ENCODE measurements at regions not wholly inside any gene's neighbourhood (a gene's known extent, or its start where the extent isn't known, plus 50 kb on each side); places are given as distances from the start of the nearest gene placed in this dataset.
"Not testable (repeated sequence)": the region's sequence is repeated elsewhere in the genome, so short reads cannot be mapped to it uniquely, and the experiment has no call there.

DNA sequence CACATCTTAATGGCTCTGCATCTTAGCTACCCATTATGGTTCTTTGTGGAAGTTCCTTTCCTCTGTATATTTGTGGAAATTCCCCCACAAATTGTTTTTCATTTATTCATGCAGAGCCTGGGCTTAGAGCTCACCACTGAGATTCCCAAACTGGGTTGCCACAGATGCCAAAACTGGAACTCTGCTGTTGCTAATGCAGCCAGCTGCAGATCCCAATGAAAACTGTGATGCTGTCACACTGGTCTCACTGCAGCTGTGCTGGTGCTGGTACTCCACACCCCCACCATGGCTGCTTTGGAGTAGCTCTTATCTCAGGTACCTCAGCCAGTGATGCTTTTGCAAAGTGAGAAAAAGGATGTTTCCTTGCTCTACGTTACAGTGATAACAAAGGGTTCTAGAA, 87.7 kb downstream of the DCK start:
- no peak for FAIRE-seq

GRCh38 chr4:71093745-71094144, 100.3 kb downstream of the DCK start:
- FAIRE-seq, result no peak

- FAIRE-seq, result no peak
These were observed 100.8 kb downstream of the DCK start for GRCh38 chr4:71094201-71094600.

DNA sequence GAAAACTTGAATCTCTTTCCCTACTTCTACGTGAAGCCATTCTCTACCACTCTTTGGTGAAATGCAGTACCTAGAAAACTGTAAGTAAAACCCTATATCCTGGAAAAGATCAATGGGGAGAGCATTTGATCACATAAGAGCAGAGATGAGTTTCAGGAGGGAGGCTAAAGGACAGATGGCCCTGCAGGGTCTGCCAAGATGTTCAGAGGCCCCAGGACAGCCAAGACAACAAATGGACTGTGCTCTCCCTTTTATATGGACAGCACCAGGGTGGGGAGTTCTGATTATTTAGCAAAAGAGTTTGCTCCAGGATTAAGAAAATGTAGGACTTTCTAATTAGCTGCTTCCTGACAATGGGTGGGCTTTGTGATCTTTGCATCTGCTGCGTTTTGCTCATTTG, 101.7 kb downstream of the DCK start:
- no peak for FAIRE-seq

DNA sequence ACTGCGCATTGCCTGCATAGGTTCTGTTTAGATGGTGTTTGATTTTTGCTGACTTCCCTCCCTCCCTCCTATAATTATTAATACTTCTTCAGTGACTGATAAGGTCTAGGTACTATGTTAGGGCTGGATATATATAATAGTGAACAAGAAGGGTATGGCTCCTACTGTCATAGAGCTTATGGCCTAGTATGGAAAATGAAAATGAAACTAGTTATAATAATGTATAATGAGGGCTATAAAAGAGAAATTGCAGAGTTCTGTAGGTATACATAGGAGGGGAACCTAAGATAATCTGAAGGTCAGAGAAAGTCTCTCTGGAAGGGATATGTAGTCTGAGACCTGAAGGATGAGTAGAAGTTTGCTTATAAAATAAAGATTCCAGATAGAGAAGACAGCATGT, 102.1 kb downstream of the DCK start:
- no peak for FAIRE-seq

DNA sequence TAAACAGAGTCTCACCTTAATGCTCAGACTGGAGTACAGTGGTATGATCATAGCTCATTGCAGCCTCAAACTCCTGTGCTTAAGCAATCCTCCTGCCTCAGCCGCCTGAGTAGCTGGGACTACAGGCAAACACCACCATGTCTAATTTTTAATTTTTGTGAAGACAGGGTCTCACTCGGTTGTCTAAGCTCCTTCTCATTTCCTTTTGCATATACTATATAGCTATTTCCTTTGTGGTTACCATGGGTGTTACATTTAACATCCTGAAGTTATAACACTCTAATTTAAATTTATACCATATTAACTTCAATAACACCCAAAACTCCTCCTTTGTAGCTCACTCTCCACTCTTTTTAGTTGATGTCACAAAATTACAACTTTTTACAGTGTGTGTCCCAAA, 114.3 kb downstream of the DCK start:
- no peak for FAIRE-seq

DNA sequence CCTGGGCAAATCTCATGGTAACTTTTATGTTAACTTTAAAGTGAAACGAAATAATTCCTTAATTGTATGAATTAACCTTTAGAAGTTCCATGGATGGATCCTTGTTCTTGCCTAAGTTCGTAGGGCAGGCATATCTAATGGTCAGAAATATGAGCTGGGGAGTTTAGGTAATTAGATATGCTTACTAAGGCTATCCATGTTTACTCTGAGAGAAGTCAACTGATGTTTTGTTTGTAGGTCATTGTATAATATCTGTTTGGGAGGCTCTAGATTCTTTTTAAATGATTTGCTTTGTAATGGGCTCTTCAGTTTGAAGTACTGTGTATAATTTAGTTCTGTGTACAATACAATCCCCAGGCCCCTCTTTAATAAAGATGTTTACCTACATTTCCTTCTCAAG, 117.0 kb downstream of the DCK start:
- no peak for FAIRE-seq

GRCh38 chr4:71111133-71111532, 117.7 kb downstream of the DCK start:
- not testable (repeated sequence) for FAIRE-seq

- no peak for FAIRE-seq
These were observed 119.8 kb downstream of the DCK start for GRCh38 chr4:71113294-71113693.

DNA sequence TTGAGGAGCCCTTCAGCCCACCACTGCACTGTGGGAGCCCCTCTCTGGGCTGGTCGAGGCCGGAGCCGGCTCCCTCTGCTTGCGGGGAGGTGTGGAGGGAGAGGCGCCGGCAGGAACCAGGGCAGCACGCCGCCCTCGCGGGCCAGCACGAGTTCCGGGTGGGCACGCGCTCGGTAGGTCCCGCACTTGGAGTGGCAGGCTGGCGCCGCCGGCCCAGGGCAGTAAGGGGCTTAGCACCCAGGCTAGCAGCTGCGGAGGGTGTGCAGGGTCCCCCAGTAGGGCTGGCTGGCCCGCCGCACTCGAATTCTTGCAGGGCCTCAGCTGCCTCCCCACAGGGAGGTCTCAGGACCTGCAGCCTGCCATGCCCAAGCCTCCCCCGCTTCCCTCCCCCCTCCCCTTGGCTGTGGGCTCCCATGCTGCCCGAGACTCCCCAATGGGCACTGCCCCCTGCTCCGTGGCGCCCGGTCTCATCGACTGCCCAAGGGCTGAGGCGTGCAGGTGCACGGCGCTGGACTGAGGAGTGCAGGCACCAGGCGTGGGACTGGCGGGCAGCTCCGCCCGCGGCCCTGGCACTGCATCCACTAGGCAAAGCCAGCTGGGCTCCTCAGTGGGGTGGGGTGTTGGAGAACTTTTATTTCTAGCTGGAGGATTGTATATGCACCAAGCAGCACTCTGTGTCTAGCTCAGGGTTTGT, 127.5 kb downstream of the DCK start:
- FAIRE-seq, result no peak

DNA sequence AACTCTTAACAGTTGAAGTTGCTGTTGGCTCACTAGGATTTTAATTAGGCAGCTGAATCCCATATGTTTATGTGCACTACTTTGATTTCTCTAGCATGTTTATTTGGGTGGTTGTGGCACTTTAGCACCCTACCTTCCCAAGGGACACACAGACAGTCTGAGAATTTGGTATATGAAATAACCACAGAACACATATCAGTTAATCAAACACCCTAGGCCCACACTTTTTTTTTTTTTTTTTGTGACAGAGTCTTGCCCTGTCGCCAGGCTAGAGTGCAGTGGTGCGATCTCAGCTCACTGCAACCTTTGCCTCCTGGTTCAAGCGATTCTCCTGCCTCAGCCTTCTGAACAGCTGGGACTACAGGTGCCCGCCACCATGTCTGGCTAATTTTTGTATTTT, 130.5 kb downstream of the DCK start:
- no peak for FAIRE-seq

GRCh38 chr4:71125137-71125536, 131.7 kb downstream of the DCK start:
- FAIRE-seq, result no peak

DNA sequence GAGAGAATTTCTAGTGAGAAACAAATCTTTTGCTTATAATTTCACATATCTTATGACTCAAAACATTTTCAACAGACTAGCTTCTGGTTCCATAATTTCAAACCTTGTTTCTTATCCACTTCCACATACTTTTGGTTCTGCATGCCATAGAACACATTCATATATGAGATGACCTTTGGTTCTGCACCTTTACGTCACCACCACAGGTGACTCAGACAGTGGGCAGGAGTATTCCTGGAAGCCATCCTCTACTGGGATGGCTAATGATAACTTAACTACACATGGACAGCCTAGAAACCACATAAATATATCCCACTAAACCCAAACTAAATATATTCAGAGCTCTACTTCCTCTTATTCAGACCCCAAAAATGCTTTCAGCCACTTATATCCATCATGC, 133.3 kb downstream of the DCK start:
- no peak for FAIRE-seq

- no peak for FAIRE-seq
These were observed 137.6 kb downstream of the DCK start for GRCh38 chr4:71130827-71131603.

DNA sequence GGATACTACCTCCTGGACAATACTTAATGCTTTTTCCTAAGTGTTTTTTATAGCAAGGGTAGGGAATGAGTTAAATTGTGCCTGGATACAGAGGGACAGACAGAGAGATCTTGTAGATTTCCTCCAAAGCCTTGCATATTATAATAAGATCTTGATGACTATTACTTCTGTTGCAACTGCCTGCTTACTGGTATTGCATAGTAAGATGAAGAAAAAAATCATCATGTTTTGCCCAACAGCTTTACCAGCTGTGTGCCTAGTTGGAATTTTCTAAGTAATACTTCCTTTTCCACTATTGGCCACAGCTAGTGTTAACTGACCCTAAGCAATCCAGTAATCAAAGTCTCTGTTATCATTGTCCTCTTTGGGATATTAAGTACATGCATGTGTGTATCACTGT, 139.0 kb downstream of the DCK start:
- no peak for FAIRE-seq

- FAIRE-seq, result no peak
These were observed 140.0 kb downstream of the DCK start for GRCh38 chr4:71133491-71133890.

GRCh38 chr4:71136071-71136470, 142.6 kb downstream of the DCK start:
- FAIRE-seq, result no peak

DNA sequence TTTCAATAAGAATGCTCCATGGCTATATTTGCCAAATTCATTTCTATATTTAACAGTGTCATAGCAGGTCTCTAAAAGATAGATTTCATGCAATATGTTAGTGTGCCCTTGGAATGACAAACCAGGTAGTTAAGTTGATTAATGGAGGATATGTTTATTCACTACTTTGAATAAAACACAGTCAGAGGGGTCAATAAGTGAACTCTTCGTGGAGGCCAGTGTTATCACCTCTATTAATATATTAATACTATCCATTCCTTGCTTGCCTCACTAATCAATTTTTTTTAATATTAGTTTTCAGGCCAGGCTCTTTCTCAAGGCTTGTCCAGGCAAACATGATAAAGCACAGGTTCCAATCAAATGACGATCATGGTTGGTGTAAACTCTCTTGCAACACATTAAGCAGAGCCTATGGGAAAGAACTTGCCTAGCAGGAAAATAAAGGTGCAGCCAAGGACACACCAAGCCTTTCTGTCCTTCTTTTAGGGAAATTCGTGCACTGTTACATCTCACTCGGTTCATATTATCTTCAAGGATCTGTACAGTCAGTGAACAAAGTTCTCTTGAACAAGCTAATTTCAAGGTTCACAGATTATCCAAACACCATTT, 144.7 kb downstream of the DCK start:
- peak; percentile 68 for FAIRE-seq

- no peak for FAIRE-seq
These were observed 147.1 kb downstream of the DCK start for GRCh38 chr4:71140563-71140962.

GRCh38 chr4:71141125-71141524, 147.7 kb downstream of the DCK start:
- FAIRE-seq, result no peak

DNA sequence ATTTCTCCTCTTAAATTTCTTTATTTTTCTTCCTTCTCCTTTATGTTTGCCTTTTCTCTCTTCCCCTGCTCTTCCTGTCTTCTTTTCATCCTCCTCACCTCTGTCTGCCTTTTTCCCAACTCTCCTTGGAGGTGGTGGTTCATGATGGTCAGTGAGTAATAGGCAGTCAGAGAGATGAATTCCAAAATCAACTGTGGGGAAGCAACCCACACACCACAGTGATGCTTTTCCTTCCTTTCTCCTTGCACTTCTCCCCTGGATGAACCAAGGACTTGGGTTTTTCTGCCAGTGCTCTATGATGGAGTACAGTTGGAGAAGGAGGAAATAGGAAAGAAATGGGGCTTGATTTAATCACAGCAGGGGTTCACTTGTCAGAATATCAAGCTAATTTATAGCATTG, 153.8 kb downstream of the DCK start:
- FAIRE-seq, result no peak

- FAIRE-seq, result no peak
These were observed 155.1 kb downstream of the DCK start for GRCh38 chr4:71148545-71148944.

GRCh38 chr4:71151054-71151453, 157.6 kb downstream of the DCK start:
- no peak for FAIRE-seq

GRCh38 chr4:71156616-71157015, 163.2 kb downstream of the DCK start:
- peak; percentile 17 for FAIRE-seq

Data from islet of Langerhans (tissue), 1 donor.